Adrenal gland (tissue), 5 donors: ENCODE measurements at regions not wholly inside any gene's neighbourhood (a gene's known extent, or its start where the extent isn't known, plus 50 kb on each side); places are given as distances from the start of the nearest gene placed in this dataset.

ENCODE experiments used
- CTCF ChIP-seq, 6 experiments: fragments of 450-650 bp in 4 of 6; fragments of 200-600 bp in 2 of 6; sonication (generic) in 1 of 6; IDR thresholded peaks; 1 replicate in 5 of 6; 2 replicates in 1 of 6; pipeline versions ENCODE4 v1.5.1 to v1.8.0; 2016 to 2021; ENCODE audit warnings: antibody characterized with exemption in 6 of 6, mild to moderate bottlenecking in 2 of 6, moderate library complexity in 1 of 6
- POLR2A ChIP-seq, 2 donors: fragments of 450-650 bp; IDR thresholded peaks; one replicate each; pipeline ENCODE4 v1.6.1; 2017; ENCODE audit warnings: antibody characterized with exemption in 2 of 2, mild to moderate bottlenecking in 2 of 2, moderate library complexity in 1 of 2
- donor health status: DM: no; HTN: no; CAD: no.

GRCh38 chr2:236945431-236946016 lies 140.2 kb upstream of the COPS8 start:
- TF ChIP-seq CTCF (IDR thresholded peaks at IDR 0.05), result no peak
- no peak for TF ChIP-seq POLR2A (IDR thresholded peaks at IDR 0.05)
